Endothelial cell of umbilical vein (primary cell): ENCODE measurements at regions not wholly inside any gene's neighbourhood (a gene's known extent, or its start where the extent isn't known, plus 50 kb on each side); places are given as distances from the start of the nearest gene placed in this dataset.

Experiments used
- BruUV-seq: library from RNA; stranded (reverse); fragments of 400-500 nt; replicated peaks from 2 replicates; lab custom pipeline; 2021; lab: Mats Ljungman, UMichigan
- CTCF ChIA-PET: fragments of 300-600, 350-600 bp; sonication (Branson Sonifier 250); formaldehyde crosslinking; loops from one replicate; lab custom pipeline; 2021; ENCODE audit warnings: antibody characterized with exemption, inconsistent platforms; lab: Charles Lee
- POLR2A ChIA-PET: fragments of 300-600, 350-600 bp; sonication (Branson Sonifier 250); formaldehyde crosslinking; loops from one replicate; lab custom pipeline; 2021; ENCODE audit warnings: antibody characterized with exemption, inconsistent platforms; lab: Charles Lee
- DNase-seq: peaks from one replicate; pipeline ENCODE4 v3.0.0-alpha.2; 2011; ENCODE audit warnings: low read depth, low spot score
- FAIRE-seq: peaks from 2 replicates; lab custom pipeline; 2011; peaks lifted over from hg19 to GRCh38; lab: Jason Lieb, UNC
- H2AFZ ChIP-seq: 2 replicates; pipeline ENCODE4 v1.6.0; 2012; ENCODE audit warnings: low read depth, low read length, control low read depth, inconsistent platforms
- H3K27ac ChIP-seq: 2 replicates; pipeline ENCODE4 v1.5.1; 2011; ENCODE audit warnings: low read depth, mild to moderate bottlenecking, control low read depth, low read length, moderate library complexity; ENCODE audit not compliant: insufficient read depth
- H3K27me3 ChIP-seq, 2 experiments: 2 replicates each; pipeline versions ENCODE4 v1.6.0 to v1.6.1; 2011; ENCODE audit warnings: low read length in 2 of 2, mixed read lengths in 1 of 2; ENCODE audit not compliant: control insufficient read depth in 2 of 2, insufficient read depth in 2 of 2
- H3K36me3 ChIP-seq, 2 experiments: 2 replicates in 1 of 2; 3 replicates in 1 of 2; pipeline ENCODE4 v1.5.1; 2011; ENCODE audit warnings: low read length in 2 of 2, mild to moderate bottlenecking in 1 of 2, moderate library complexity in 1 of 2; ENCODE audit not compliant: control insufficient read depth in 2 of 2, insufficient read depth in 2 of 2; ENCODE audit errors: extremely low read depth in 1 of 2
- H3K4me1 ChIP-seq: 3 replicates; pipeline ENCODE4 v1.5.1; 2011; ENCODE audit warnings: mild to moderate bottlenecking, low read length; ENCODE audit not compliant: control insufficient read depth, insufficient read depth; ENCODE audit errors: extremely low read depth
- H3K4me2 ChIP-seq: 2 replicates; pipeline ENCODE4 v1.6.1; 2011; ENCODE audit warnings: low read length, control low read depth, mixed read lengths; ENCODE audit not compliant: insufficient read depth
- H3K4me3 ChIP-seq, 3 experiments: fragments of 200-600 bp in 1 of 3; sonication (generic), shearing (Covaris generic) in 1 of 3; replicated peaks in 1 of 3; 2 replicates each; pipeline ENCODE4 v1.5.1; 2011 to 2016; ENCODE audit warnings: control low read depth in 3 of 3, low read length in 3 of 3, mild to moderate bottlenecking in 2 of 3, inconsistent platforms in 1 of 3, low read depth in 1 of 3, moderate library complexity in 1 of 3; ENCODE audit not compliant: insufficient read depth in 1 of 3
- H3K79me2 ChIP-seq: 2 replicates; pipeline ENCODE4 v1.6.0; 2012; ENCODE audit warnings: low read length, inconsistent platforms; ENCODE audit not compliant: control insufficient read depth, insufficient read depth
- H3K9ac ChIP-seq: replicated peaks from 2 replicates; pipeline ENCODE3; 2011; ENCODE audit warnings: low read length, control low read depth; ENCODE audit not compliant: insufficient read depth; ENCODE audit errors: extremely low read depth
- H3K9me1 ChIP-seq: replicated peaks from 3 replicates; pipeline ENCODE4 v1.6.0; 2011; ENCODE audit warnings: mild to moderate bottlenecking, low read length; ENCODE audit not compliant: control insufficient read depth, insufficient read depth; ENCODE audit errors: extremely low read depth
- H3K9me3 ChIP-seq: replicated peaks from 2 replicates; pipeline ENCODE4 v1.5.1; 2012; ENCODE audit warnings: low read length, inconsistent platforms; ENCODE audit not compliant: control insufficient read depth, insufficient read depth
- H4K20me1 ChIP-seq: replicated peaks from 2 replicates; pipeline ENCODE3; 2011; ENCODE audit warnings: mild to moderate bottlenecking, low read length; ENCODE audit not compliant: control insufficient read depth, insufficient read depth; ENCODE audit errors: extremely low read depth
- CTCF ChIP-seq, 2 donors: IDR thresholded peaks; 1 replicate in 1 of 2; 2 replicates in 1 of 2; pipeline ENCODE4 v1.5.1; 2011; ENCODE audit warnings: low read length in 2 of 2, mild to moderate bottlenecking in 2 of 2, moderate library complexity in 2 of 2, control low read depth in 1 of 2, inconsistent platforms in 1 of 2, low read depth in 1 of 2; ENCODE audit not compliant: insufficient read depth in 1 of 2; ENCODE audit errors: extremely low read depth in 1 of 2
- EZH2 ChIP-seq: IDR thresholded peaks from 2 replicates; pipeline ENCODE4 v1.6.1; 2012; ENCODE audit warnings: borderline replicate concordance, low read depth, mild to moderate bottlenecking, moderate library complexity, low read length, inconsistent platforms; ENCODE audit not compliant: severe bottlenecking
- FOS ChIP-seq: IDR thresholded peaks from 2 replicates; pipeline ENCODE4 v1.6.1; 2011; ENCODE audit warnings: mild to moderate bottlenecking, low read length, moderate library complexity, borderline replicate concordance; ENCODE audit not compliant: insufficient read depth
- GATA2 ChIP-seq: IDR thresholded peaks from 2 replicates; pipeline ENCODE4 v1.7.0; 2011; ENCODE audit warnings: low read depth, mild to moderate bottlenecking, moderate library complexity, mixed read lengths, low read length; ENCODE audit not compliant: insufficient read length, insufficient read depth
- JUN ChIP-seq: IDR thresholded peaks from 2 replicates; pipeline ENCODE4 v1.6.1; 2011; ENCODE audit warnings: borderline replicate concordance, low read depth; ENCODE audit not compliant: insufficient read length, insufficient read depth
- MAX ChIP-seq: IDR thresholded peaks from 2 replicates; pipeline ENCODE4 v1.6.1; 2011; ENCODE audit not compliant: insufficient read depth, insufficient read length
- MYC ChIP-seq: IDR thresholded peaks from one replicate; pipeline ENCODE4 v1.6.1; 2011; ENCODE audit warnings: mild to moderate bottlenecking, low read depth, low read length
- POLR2A ChIP-seq: IDR thresholded peaks from 2 replicates; pipeline ENCODE4 v1.6.1; 2012; ENCODE audit warnings: low read depth, mild to moderate bottlenecking, control low read depth, low read length
- POLR2AphosphoS5 ChIP-seq: IDR thresholded peaks from 2 replicates; pipeline ENCODE4 v1.6.1; 2012; ENCODE audit warnings: low read depth, mild to moderate bottlenecking, control low read depth, low read length, moderate library complexity; ENCODE audit not compliant: insufficient read depth
- dilution Hi-C: fragments of 300-500 bp; cut with MboI; formaldehyde crosslinking; loops from one replicate; pipeline ENCODE4 v1.15.0; 2019; ENCODE audit warnings: low sequenced_read_pairs; ENCODE audit not compliant: extremely low pct_ligation_motif_present
- intact Hi-C: fragments of 100-400 bp; cut with micrococcal nuclease; formaldehyde crosslinking; loops from one replicate; pipeline ENCODE4 v1.10.0; 2022

- H3K36me3 ChIP-seq: no peaks in the 10 kb centered on the region
- no peak overlapping the region for H3K27ac ChIP-seq
- no peaks in the 10 kb centered on the region for H3K79me2 ChIP-seq
- H3K27me3 ChIP-seq: no peaks in the 10 kb centered on the region
- no peak overlapping the region for H3K9ac ChIP-seq
- BruUV-seq: no TSS peak
- no peaks in the 10 kb centered on the region for H3K9me1 ChIP-seq
- H3K4me3 ChIP-seq: no peak overlapping the region
- dilution Hi-C loops (no loop called here), intact Hi-C loops (no loop called here)
- no peaks in the 10 kb centered on the region for H3K4me1 ChIP-seq
- DNase-seq (no peak), FAIRE-seq (no peak)
- TF ChIP-seq JUN (no peak), CTCF (IDR thresholded peaks at IDR 0.05; ENCODE audit: extremely low read depth in 1 of 2, insufficient read depth in 1 of 2, low read depth in 1 of 2, low read length in 2 of 2) (no peak), POLR2AphosphoS5 (no peak), GATA2 (no peak), MAX (no peak), MYC (no peak), POLR2A (no peak), FOS (no peak), EZH2 (no peak)
- H3K4me2 ChIP-seq: no peak overlapping the region
- no peaks in the 10 kb centered on the region for H4K20me1 ChIP-seq
- ChIA-PET POLR2A (no interaction called here), CTCF (no interaction called here)
- no peaks in the 10 kb centered on the region for H3K9me3 ChIP-seq
- no peak overlapping the region for H2AFZ ChIP-seq
Measured at GRCh38 chr5:119919279-119919678, 289.9 kb downstream of the FAM170A start.
